COLO829 (cell line): ENCODE measurements at regions not wholly inside any gene's neighbourhood (a gene's known extent, or its start where the extent isn't known, plus 50 kb on each side); places are given as distances from the start of the nearest gene placed in this dataset.
"Not testable (repeated sequence)": the region's sequence is repeated elsewhere in the genome, so short reads cannot be mapped to it uniquely, and the experiment has no call there.

Experiments
- DNase-seq: peaks from one replicate; pipeline ENCODE4 v3.0.0; 2012; ENCODE audit warnings: low spot score

DNA sequence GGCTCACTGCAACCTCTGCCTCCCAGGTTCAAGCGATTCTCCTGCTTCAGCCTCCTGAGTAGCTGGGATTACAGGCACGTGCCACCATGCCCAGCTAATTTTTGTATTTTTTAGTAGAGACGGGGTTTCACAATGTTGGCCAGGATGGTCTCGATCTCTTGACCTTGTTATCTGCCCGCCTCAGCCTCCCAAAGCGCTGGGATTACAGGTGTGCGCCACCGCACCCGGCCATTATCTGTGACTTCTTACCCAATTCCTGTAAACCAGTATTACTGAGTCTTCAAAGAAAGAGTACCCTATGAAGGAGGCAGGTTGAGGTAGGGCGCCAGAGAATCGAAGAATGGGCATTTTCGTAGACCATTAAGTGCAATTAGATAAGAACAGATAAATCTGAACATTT, 504.8 kb upstream of the CITED2 start:
- not testable (repeated sequence) for DNase-seq

DNA sequence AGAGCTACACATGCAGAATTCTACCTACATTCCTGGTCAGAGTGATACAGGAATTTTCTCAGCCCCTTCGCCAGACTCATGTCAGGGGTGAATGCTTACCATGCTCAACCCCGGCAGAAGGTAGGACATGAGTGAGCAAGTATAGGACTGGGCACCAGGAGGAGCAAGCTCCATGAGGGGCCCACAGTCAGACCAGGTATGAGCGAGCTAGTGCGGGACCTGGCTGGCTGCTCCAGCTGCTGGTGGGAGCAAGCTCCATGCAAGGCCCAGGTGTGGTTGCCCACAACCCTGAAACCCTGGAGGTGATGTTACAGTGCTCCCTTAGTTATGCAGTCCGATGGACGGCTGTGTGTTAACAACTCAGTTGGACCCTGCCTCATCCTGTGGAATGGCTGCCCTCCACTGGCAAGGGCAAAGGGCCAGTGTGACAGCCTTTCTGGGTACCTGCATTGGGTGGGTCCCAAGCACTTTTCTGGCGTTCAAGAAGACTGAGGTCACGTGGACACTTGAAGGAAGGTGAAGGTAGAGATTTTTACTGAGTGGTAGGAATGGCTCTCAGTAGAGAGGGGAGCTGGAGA, 503.5 kb upstream of the CITED2 start:
- DNase-seq = no peak

DNA sequence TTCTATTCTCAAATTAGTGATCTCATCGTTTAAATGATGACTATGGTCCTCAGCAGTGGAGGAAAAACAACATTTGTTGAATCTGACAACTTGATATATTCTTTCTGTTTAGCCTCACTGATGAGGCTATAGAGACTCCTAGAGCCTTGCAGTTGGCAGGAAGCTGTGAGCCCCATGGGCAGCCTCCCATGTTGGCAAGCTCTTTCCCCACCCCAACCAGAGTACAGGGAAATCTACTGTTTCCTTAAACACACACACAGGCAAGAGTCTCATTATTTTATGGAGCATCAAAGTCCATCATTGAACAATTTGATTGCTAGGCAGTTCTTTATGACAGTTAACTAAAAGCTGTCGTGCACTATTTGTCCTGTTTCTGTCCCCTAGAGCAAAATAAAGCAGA, 498.2 kb upstream of the CITED2 start:
- no peak for DNase-seq

DNA sequence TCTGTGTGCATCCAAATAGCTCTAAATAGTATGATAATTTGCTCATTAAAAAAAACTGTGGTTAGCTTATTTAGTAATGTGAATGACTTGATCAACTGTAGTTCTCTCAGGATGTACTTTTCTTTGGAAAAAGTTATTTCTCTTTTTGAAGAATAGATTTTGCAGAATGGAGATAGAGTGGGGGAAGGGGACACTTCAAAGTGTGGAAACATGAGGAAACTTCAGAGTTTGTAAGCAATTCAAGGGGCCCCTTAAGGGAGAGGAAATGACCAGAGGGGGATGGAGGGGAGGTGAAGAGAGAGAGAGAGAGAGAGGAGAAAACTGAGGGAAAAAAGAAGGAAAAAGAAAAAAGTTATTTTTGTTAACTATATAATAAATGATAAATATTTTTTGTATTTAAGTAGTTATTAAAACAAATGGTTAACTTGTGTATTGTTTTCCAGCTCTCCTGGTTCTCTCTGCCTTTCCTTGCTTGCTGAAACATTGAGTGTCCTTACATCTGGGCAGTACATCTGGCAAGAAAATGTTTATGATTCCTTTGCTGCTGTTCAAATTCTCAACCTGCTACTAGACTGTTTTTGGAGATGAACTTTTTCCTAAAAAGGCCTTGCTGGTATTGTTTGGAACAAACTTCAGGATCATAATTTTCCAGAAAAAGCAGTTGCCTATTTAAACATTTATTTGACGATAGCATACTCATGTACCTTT, 497.5 kb upstream of the CITED2 start:
- no peak for DNase-seq

DNA sequence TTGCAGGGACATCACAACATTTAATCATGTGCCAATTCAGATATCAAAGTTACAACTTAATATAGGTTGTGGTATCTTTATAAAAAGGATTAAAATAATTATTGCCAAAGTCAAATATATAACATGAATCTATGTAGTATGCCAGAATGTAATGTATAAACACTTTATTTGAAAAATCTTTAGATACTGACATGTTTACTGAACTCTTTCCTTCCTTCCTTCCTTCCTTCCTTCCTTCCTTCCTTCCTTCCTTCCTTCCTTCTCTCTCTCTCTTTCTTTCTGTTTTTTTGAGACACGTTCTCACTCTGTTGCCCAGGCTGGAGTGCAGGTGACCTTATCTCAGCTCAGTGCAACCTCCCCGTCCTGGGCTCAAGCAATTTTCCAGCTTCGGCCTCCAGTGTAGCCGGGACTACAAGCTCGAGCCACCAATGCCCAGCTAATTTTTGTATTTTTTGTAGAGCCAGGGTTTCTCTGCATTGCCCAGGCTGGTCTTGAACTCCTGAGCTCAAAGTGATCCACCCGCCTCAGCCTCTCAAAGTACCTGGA, 496.8 kb upstream of the CITED2 start:
- DNase-seq = no peak

DNA sequence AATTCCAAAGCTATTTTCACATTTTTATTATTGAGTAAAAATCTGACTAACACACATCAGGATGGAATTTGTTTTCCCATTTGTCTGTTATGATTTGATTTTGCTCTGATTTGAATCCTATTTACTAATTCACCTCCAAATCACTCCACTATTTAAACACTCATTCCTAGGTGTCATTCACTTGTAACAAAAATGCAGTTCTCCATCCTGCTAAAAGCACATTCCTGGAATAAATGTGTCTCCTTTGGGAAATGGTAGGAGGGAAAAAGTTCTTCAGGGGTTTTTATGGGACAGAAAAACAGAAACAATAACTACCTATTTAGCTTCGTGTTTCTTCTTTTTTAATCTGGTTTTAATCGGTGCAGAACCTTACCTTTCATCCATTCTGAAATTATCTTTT, 494.1 kb upstream of the CITED2 start:
- no peak for DNase-seq

DNA sequence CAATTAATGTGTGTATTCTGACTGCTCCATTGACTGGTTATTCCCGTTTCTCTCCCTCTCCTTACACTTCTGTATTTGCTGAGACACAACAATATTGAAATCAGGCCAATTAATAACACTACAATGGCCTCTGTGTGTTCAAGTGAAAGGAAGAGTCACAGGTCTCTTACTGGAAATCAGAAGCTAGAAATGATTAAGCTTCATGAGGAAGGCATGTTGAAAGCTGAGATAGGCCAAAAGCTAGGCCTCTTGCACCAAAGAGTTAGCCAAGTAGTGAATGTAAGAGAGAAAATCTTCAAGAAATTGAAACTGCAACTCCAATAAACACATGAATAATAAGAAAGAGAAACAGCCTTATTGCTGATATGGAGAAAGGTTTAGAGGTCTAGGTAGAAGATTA, 489.5 kb upstream of the CITED2 start:
- DNase-seq = no peak

DNA sequence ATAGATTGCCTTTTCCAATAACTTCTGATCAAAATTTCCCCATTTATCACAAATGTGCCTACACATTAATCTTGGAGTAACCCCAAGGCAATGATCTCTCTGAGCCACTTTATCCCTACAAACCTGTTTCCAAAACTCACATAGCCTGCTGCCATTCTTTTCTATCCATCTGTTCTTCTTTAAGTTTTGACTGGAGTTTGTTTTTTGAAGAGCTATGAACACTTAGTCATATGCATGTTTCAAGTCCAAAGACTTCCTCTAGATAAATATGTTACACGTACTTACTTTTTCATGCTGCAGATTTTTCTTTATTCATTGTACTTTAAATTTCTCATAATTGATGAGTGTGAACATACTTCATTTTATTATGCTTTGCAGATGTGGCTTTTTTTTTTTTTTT, 488.9 kb upstream of the CITED2 start:
- no peak for DNase-seq

DNA sequence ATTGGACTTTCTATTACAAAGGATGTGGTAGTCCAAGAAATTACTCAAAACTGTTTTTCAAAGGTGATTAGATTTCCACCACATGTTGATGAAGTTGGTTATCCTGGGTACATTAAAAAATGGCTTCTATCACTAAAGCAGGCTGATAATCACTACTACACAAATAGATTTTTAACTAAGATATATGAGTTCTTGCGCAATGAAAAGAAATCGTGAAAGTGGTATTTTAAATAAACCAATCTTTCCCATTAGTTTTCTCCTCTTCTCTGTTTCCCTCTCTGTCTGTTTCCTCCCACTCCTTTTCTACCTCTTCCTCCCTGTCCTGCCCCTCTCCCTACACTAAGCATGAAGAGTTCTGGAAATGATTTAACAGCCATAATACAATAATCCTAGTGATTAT, 487.9 kb upstream of the CITED2 start:
- DNase-seq = no peak

DNA sequence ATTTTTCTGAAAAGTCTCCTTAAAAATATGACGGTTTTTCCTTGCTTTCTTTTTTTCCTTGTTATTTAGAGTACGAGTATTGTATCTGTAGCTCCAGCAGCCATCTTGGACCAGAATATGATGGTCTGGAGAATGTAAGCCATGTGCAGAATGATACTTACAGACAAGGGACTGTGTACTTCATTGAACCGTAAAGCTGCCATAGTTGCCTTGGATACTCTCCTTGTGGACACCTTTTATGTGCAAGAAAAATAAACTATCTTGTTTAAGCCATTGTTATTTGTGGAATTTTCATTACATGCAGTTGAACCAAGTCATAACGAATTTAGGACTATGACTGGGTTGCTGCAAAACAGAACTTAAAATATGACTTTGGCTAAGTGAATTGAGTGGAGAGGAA, 485.8 kb upstream of the CITED2 start:
- no peak for DNase-seq

DNA sequence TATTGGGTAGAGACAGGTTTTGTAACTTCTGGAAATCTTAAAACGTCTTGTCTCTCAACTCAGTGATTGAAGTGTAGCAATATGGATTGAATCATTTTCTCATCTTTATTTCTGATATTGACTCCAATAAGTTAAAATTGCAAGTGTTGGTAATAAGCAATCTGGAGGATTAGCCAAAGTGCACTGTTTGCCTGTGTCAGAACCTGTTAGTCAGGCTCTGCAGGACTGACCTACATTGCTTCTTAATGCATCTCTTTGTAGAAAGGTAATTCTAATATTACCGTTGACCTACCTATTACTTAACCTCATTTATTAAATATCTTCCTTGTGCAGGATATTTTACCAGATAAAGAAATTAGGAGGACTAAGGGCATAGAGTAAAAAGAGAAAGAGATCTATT, 484.0 kb upstream of the CITED2 start:
- DNase-seq = no peak

DNA sequence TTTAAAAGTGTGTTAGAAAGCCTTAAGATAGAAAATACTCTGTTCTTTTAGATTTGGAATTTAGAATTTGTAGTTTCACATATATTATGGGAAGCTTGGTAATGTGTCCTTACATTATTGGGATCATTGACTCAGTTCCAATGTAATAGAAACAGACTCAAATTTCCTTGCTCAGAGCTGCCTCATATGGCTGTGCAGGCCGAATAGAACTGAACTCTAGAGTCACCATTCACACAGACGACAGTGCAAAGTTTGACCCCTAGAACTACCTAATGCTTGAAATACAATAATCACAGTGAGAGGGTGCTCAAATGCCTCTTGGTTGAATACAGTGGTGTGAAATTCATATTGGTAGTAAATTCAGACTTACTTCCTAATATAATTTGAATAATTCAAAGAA, 482.7 kb upstream of the CITED2 start:
- DNase-seq = no peak

DNA sequence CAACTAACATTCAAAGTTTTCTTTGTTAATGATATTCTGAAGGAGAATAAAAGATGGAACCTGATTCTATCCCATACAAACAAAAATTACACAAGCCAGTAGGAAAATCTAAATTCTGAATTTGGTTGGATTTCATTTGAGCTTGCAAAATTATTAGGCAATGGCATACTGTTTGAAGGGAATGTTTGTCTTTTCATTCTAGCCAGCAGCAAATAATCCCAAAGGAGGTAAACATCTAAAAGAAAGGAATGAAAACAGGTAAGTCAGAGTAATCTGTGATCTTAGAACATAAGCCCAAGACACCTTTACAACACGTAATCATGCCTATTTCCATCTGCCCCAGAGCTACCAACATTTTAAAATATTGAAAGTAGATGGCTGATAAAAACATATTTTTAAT, 482.1 kb upstream of the CITED2 start:
- DNase-seq = no peak

DNA sequence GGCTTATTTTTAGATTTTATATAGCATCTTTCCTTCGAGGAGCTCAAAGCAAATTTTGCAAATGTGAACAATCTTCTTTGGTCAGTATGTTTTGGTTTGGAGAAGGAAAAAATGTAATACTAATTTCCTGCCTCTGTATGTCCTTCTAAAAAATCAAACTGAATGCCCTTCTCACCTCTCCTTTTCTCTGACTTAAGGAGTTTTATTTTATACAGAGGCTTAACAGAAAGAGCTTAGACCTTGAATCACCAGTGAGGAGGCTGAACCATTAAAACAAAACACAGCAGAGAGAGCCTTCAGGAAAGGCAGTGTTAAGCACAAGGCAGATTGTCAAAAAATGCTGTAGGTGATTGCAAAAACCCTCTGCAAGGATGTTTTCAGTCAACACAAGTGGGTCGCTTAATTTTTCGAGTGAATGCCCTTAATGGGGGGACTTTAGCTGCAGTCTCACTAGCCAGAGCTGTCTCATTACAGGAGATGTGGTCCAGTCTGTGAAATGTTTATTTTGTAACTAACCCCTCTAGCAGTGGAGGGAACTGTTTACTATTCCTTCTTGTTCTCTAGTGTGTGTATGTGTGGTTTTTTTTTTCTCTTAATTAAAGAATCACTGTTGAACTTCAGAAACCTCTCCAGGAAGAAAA, 481.3 kb upstream of the CITED2 start:
- DNase-seq = no peak

DNA sequence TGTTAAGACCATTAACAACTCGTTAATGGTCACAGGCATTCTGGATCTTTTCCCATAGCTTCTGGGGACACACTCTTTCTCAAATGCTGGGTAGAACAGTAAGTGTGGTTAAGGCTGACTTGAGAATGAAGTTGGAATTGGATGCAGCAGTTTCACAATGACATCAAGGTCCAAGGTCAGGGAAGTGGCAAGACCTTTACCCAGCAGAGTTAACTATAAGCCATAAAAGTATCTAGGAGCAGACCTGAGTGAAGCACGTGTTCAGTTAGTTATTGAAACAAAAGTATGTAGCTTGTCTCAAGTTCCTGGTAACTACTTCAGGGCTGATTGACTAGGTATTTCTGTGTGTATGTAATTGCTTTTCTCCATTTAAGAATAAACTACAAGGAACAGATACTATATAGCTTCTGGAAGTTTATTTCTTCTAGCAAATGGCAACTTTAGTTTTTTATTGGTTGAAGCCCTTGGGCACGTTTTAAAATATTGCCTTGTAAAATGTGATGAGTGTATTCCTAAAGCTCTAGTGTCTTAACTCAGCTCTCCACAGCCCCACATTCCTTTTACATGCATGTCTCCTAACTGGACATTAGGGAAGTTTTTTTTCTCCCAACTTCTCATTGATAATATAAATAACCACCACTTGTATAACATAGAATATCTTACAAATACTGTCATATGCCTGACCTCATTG, 479.0 kb upstream of the CITED2 start:
- no peak for DNase-seq

DNA sequence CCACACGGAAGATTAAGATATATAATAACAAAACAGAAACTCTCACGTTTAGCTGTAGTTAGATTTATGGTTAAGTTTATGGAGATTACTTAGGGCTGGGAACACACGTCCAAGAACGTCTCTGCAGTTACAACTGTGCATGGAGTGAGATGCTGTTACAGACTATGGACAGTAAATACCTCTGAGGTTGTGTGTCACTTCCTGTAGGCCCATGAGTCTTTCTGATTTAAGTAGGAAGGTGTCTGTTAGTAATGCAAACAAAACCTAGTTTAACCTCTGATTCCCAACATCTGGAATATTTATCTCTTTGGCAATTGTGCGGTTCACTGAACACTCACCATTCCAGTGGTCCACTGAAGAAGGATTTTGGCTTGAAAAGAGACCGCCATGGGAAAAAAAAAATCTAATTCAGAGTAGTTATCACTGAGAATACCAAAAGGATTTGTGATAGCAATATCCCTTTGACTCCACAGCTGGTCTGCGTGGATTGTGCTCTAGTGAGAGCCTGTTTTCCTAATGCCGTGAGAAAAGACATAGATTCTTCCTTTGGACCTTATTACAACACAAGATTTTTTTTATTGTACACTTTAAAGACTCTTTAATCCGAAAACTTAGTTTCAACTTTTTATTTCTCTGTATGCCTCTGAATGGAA, 478.2 kb upstream of the CITED2 start:
- no peak for DNase-seq

DNA sequence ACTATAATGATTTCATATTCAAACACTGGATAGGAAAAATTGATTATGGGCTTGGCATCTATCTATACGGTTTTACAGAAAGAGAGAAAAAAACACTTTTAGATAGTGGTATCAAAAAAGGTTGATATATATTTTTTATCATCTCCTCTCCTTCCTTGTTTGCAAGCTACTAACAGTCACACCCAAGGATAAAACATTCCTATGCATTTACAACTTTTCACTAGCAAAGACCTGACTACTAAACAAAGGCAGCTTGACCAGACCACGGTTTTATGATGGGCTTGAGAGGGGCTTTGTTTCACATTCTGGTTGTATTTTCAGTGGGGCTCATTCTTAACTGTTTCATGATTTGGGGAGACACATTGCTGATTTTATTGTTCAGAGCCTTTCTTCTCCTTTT, 477.6 kb upstream of the CITED2 start:
- no peak for DNase-seq

DNA sequence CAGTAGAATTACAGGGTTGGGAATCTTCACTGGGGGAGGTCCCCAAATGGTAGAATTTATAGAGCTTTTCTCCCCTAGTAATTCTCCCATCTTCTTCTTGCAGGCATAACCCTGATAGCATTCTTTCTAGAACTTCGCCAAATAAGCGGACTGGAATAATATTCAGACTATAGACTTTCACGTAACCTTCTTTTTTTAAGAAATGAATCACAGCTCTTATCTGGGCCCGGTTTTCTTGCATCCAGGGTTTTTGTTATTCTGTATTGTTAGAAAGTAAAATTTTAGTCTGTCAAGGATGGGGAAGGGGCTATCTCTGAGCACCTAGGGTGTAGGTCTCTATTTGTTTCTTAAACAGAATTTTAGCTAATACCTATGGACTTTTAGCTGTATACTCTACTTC, 476.8 kb upstream of the CITED2 start:
- no peak for DNase-seq

DNA sequence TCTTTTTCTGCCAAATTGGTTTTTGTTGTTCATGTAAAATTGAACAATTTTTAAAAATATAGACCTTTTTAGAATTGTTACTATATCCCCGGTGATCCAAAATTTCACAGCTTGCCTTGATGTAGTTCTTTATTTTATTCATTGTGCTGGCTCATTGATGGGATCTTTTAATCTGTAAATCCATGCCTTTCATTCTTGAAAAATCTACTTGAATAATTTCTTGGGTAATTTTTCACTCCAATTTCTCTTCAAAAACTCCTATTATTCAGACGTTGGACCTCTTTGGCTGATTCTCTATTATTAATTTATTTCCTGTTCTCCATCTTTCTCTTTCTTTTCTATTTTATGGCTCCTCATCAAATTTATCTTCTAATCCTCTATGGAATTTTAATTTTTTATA, 476.1 kb upstream of the CITED2 start:
- DNase-seq = no peak

DNA sequence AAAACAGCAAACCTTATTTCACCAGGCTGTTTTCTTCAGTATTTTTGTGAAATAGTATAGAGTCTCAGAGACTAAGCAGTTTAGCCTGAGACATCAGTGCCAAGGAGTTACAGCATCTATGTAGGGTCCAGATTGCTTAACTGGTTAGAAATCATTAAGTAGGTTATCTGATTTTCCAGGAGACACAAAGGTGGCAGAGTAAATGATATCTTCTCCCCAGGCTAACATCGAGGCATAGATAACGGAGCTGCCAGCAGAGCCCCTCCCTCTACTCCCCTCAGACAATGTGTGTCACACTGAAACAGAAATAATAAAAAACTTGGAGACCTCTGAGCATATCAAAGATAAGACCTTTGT, 473.0 kb upstream of the CITED2 start:
- no peak for DNase-seq

DNA sequence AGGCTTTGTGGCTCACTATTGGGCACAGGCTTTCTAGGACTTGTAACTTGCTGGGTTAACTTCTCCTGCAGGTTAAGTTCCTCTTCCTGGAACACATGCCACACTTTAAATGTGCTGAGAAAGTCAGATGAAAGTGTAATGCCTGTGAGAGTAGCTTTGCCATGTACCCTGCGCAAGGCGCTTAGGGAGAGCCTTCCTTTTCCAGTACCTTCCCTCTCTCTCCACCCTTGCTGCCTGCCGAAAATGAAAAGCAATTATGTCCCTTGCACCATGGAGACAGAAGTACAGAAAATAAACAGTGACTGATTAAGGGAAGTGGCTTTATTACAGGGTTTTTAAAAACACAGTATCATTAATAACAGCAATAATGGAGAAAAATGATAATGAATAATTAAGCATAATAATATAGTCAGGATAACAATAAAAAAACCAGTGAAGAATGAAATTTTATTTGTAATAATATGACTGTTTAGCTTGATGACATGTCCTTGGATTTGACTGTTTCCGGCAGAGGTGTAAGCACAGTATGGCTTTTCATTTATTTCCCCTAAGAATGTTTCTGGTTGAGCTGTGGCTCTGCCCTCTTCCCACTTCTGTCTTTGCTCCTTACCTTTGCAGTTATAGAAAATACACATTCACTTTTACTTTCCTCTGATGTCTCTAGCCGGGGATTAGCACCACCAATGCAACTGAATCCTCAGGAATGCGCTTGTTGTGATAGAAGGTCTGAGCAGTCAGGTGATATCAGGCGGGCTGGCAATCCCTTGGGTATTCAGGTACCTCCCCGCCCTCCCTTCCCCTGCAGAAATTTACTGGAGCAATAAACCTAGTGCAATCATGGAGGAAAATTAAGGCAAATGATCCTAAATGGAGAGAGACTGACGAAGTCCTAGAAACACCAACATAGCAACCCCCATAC, 472.3 kb upstream of the CITED2 start:
- DNase-seq = no peak
